Keratinocyte (primary cell): ENCODE measurements at regions not wholly inside any gene's neighbourhood (a gene's known extent, or its start where the extent isn't known, plus 50 kb on each side); places are given as distances from the start of the nearest gene placed in this dataset.

Experiments
- CTCF ChIP-seq, 3 experiments: IDR thresholded peaks in 1 of 3; conservative IDR thresholded peaks in 1 of 3; optimal IDR thresholded peaks in 1 of 3; 2 replicates in 2 of 3; 3 replicates in 1 of 3; pipeline versions ENCODE3 to v1.5.1; 2011; ENCODE audit warnings: low read length in 3 of 3, mild to moderate bottlenecking in 3 of 3, moderate library complexity in 2 of 3, control low read depth in 1 of 3, inconsistent platforms in 1 of 3; ENCODE audit not compliant: insufficient read depth in 2 of 3; ENCODE audit errors: extremely low read depth in 1 of 3
- EZH2 ChIP-seq: IDR thresholded peaks from one replicate; pipeline ENCODE4 v1.6.1; 2012; ENCODE audit warnings: inconsistent platforms, mild to moderate bottlenecking, low read length, moderate library complexity

DNA sequence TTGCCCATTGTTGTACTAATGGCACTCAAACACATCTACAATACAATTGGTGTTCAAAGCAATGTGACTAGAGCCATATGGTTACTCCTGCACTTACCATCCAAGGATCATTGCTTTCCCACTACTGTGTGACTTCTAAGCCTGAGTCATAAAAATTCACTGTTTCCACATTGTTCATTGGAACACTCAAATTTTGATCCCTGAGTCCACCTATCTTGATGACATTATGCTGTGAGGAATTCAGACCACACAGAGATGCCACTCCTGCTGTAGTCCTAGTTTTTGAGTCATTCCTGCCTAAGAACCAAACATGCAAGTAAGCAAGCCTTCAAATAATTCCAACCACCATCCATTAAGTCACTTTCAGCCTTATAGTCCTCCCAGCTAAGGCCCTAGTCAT is 176.2 kb downstream of the EFHB start:
- TF ChIP-seq EZH2 (no peak), CTCF (optimal IDR thresholded peaks at IDR 0.05 in 1 of 3, IDR thresholded peaks at IDR 0.05 in 1 of 3, conservative IDR thresholded peaks at IDR 0.05 in 1 of 3; ENCODE audit: extremely low read depth in 1 of 3, insufficient read depth in 2 of 3, low read length in 3 of 3) (no peak)
